GM19351 (cell line): ENCODE measurements at regions not wholly inside any gene's neighbourhood (a gene's known extent, or its start where the extent isn't known, plus 50 kb on each side); places are given as distances from the start of the nearest gene placed in this dataset.

Experiments
- ATAC-seq: cut with Tn5 transposase; IDR thresholded peaks from one replicate; pipeline ENCODE4 v1.9.1; 2021; ENCODE audit warnings: mild to moderate bottlenecking, moderate library complexity; ENCODE audit not compliant: unreplicated experiment

DNA sequence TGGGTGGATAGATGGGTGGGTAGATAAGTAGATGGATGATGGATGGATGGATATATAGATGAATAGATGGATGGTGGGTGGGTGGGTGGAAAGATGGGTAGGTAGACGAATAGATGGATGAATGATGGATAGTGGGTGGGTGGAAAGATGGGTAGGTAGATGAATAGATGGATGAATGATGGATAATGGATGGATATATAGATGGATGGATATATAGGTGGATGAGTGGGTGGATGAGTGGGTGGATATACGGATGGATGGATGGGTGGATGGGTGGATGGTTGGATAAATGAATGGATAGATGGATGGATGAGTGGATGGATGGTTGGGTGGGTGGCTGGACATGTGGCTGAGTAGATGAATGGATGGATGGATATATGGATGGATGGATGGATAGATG, 53.1 kb upstream of the THY1 start:
- ATAC-seq = no peak

DNA sequence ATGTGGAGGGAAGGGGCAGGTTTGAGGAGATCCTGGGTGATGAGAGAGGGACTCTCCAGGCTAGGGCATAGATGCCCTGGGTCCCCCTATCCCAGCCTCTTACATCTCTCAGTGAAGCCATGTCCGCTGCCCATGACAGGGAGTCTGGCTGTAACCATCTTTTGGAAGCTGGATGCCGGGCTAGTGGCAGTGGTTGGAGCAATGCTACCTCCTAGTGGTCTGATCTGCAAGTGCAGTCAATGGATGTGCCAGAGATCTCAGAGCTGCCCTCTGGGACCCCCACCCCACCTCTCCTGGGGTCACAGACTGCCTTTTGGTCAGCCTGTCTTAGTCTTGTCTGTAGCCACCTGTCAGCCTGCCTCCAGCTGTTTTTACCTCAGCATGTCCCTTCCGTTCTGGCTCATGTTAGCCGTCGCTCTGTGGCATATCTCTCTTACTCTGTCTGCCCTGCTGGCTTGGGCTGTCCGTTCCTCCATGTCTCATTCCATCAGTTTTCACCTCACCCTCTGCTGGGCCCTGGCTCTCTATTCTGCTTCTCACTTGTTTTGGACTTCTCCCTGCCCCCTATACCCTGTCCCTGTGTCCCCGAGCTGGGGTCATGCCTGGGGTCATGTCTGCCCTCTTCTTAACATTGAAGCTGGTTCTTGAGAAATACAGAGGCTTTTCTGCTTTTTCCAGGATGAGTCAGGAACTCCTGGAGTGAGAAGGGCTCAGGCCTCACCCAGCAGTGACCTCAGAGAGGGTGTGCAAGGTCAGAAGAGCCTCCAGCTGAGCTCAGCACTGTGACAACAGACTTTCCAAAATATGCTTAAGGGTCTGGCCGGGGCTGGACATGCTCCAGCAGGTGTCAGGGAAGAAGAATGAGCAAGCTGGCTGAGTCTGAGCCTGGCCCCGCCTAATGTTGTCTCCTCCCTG, 52.0 kb upstream of the THY1 start:
- ATAC-seq = no peak

DNA sequence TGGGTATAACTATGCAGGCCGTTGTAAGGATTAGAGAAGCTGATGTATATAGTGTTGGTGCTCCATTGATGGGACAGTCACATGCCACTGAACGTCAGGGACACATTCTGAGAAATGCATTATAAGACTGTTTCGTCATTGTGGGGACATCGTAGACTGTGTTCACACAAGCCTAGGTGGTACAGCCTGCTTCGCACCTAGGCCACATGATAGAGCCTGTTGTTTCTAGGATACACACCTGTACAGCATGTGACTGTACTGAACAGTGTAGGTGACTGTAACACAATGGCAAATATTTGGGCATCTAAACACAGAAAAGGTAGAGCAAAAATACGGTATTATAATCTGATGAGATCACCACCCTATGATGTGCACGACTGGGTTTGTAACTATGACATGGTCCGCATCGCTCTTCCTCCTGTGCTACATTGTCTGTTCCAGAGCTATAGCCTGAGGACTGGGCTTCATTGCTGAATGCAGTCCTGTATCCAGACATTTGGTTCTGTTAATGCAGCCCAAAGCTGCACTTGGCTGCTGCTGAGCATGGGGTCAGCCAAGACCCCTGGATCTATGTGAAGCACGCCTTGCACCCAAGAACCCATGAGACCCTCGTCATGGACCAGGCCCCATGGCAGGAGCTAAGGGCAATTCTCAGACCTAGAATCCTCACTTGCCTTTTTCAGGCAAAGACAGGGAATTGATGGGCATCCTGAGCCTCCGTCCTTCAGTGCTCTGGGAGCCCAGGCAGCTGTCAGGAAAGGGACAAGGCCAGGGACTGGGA, 51.1 kb upstream of the THY1 start:
- no peak for ATAC-seq

DNA sequence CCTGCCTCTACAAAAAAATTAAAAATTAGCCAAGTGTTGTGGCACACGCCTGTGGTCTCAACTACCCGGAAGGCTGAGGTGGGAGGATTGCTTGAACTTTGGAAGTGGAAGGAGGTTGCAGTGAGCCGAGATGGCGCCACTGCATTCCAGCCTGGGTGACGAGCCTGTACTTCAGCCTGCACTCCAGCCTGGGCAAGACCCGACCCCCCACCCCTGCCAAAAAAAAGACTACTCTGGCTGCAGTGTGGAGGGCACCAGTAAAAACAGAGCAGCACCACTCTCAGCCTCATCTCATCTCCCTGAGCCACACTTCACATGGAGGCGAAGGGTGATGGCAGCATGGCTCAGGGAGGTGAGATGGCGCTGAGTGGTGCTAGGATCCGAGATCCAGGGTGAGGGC, 50.3 kb upstream of the THY1 start:
- no peak for ATAC-seq

DNA sequence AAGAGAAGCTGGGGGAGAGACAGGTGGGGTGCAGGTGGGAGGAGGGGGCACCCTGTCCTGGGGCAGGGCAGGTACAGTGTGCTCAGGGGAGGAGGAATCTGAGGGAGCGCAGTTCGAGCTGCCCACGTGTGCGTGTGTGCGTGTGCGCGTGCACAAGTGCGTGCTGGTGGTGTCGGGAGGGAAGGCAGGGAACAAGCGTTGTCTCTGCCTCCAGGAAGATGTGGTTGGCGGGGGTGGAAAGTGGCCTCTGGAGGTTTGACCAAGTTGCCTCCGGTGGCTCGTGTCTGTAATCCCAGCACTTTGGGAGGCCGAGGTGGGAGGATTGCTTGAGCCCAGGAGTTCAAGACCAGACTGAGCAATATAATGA, 49.9 kb upstream of the THY1 start:
- no peak for ATAC-seq
